ENCODE measurements at regions not wholly inside any gene's neighbourhood (a gene's known extent, or its start where the extent isn't known, plus 50 kb on each side); places are given as distances from the start of the nearest gene placed in this dataset.

- intact Hi-C loops (cut with DNase I; ENCODE audit: low total_unique reads) = no loop called here
- H3K4me1 ChIP-seq = no peaks in the 10 kb centered on the region
- no peak overlapping the region for H3K27ac ChIP-seq
- no peaks in the 10 kb centered on the region for H3K36me3 ChIP-seq
- H3K27me3 ChIP-seq = no peaks in the 10 kb centered on the region
- no peak for DNase-seq (ENCODE audit: low spot score in 2 of 2)
- TF ChIP-seq POLR2AphosphoS5 (IDR thresholded peaks at IDR 0.05) (no peak), POLR2A (IDR thresholded peaks at IDR 0.05) (no peak)
- TF ChIP-seq, protein P1, sequence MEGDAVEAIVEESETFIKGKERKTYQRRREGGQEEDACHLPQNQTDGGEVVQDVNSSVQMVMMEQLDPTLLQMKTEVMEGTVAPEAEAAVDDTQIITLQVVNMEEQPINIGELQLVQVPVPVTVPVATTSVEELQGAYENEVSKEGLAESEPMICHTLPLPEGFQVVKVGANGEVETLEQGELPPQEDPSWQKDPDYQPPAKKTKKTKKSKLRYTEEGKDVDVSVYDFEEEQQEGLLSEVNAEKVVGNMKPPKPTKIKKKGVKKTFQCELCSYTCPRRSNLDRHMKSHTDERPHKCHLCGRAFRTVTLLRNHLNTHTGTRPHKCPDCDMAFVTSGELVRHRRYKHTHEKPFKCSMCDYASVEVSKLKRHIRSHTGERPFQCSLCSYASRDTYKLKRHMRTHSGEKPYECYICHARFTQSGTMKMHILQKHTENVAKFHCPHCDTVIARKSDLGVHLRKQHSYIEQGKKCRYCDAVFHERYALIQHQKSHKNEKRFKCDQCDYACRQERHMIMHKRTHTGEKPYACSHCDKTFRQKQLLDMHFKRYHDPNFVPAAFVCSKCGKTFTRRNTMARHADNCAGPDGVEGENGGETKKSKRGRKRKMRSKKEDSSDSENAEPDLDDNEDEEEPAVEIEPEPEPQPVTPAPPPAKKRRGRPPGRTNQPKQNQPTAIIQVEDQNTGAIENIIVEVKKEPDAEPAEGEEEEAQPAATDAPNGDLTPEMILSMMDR (IDR thresholded peaks at IDR 0.05) = no peak
- no peak overlapping the region for H3K4me3 ChIP-seq
- H3K9me3 ChIP-seq = no peaks in the 10 kb centered on the region
Measured at GRCh38 chr4:24091639-24092233, 201.9 kb upstream of the PPARGC1A start.

DNA sequence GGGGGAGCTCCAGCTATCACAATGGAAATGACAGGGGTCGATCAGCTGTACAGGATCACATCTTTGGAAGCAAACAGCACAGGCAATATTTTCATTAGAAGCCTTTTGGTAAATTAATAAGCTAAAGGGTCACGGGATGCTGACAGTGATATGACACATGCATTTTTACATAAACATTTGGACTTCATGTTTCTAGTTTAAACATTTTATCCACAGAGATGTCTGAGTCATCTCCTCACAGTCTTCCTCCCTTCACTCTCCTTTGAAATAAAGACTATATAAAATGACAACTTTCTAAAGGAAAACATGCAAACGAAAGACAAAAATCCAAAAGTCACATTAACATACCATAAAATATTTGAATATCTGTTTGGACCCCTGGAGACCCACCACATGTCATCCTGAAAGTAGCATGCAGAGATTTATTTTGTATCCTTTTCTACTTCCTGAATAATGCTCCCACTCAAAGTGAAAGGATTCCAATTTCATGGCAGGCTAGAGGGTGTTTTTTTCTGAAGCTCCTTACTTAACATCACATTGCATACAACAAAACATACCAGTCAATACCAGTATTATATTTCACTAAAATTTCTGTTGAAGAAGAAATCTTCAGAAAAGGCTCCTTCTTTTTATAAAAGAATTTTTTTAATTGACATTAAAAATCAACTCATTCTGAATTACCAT is 200.1 kb upstream of the PPARGC1A start:
- DNase-seq (ENCODE audit: low spot score in 2 of 2) = no peak
- no peak for TF ChIP-seq POLR2A (IDR thresholded peaks at IDR 0.05)
- TF ChIP-seq, protein P1 (IDR thresholded peaks at IDR 0.05) = no peak
- no peak for TF ChIP-seq POLR2AphosphoS5 (IDR thresholded peaks at IDR 0.05)
- intact Hi-C loops (cut with DNase I; ENCODE audit: low total_unique reads) = no loop called here

GRCh38 chr4:24080871-24081270 is 191.0 kb upstream of the PPARGC1A start:
- Histone ChIP-seq H3K9me3 (no peaks in the 10 kb centered on the region), H3K4me3 (no peak overlapping the region), H3K27me3 (no peaks in the 10 kb centered on the region), H3K4me1 (no peaks in the 10 kb centered on the region), H3K36me3 (no peaks in the 10 kb centered on the region), H3K27ac (no peak overlapping the region)
- intact Hi-C loops (cut with DNase I; ENCODE audit: low total_unique reads) = no loop called here
- TF ChIP-seq, protein P1 (IDR thresholded peaks at IDR 0.05) = no peak
- TF ChIP-seq POLR2A (IDR thresholded peaks at IDR 0.05) (no peak), POLR2AphosphoS5 (IDR thresholded peaks at IDR 0.05) (no peak)
- no peak for DNase-seq (ENCODE audit: low spot score in 2 of 2)

More for the DNA sequence above, 200.1 kb upstream of the PPARGC1A start:
- no peaks in the 10 kb centered on the region for H3K36me3 ChIP-seq
- H3K27me3 ChIP-seq = no peaks in the 10 kb centered on the region
- no peak overlapping the region for H3K4me3 ChIP-seq
- no peaks in the 10 kb centered on the region for H3K9me3 ChIP-seq
- H3K27ac ChIP-seq = no peak overlapping the region
- no peaks in the 10 kb centered on the region for H3K4me1 ChIP-seq

DNA sequence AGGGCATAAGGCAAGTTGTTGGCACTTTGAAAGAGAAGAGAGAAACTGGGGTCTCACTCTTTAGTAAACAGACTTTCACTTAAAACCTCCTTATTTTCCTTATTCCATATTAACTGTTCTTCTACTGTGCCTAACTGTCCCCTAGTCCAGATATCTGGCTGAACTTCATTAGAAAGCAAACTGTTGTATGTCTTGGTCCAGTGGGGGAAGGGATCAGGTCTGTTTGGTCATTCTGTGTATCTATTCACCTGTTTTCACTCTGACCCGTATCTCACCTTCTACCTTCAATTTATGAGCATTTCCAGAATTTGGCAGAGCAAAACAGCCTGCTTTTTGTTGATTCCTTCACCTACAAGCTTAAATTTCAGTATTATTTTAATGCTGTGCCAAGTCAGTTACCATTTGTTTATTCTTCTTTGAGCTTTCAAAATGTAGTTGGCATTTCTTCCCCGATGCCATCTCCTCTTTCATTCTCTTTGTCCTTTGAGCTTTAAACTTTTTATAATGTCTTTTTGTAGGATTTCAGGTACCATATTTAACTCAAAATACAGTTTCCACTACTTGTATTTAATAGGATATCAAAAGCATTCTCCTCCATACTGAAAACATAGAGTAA is 188.6 kb upstream of the PPARGC1A start:
- intact Hi-C loops (cut with DNase I; ENCODE audit: low total_unique reads) = no loop called here
- DNase-seq (ENCODE audit: low spot score in 2 of 2) = no peak
- Histone ChIP-seq H3K4me3 (no peak overlapping the region), H3K9me3 (no peaks in the 10 kb centered on the region), H3K27me3 (no peaks in the 10 kb centered on the region), H3K27ac (no peak overlapping the region), H3K36me3 (no peaks in the 10 kb centered on the region), H3K4me1 (no peaks in the 10 kb centered on the region)
- TF ChIP-seq, protein P1 (IDR thresholded peaks at IDR 0.05) = no peak
- no peak for TF ChIP-seq POLR2A (IDR thresholded peaks at IDR 0.05)
- TF ChIP-seq POLR2AphosphoS5 (IDR thresholded peaks at IDR 0.05) = no peak

- Histone ChIP-seq H3K9me3 (no peaks in the 10 kb centered on the region), H3K36me3 (no peaks in the 10 kb centered on the region), H3K4me1 (no peaks in the 10 kb centered on the region), H3K27me3 (no peaks in the 10 kb centered on the region), H3K4me3 (no peak overlapping the region), H3K27ac (no peak overlapping the region)
- TF ChIP-seq POLR2A (IDR thresholded peaks at IDR 0.05) (no peak), POLR2AphosphoS5 (IDR thresholded peaks at IDR 0.05) (no peak)
- TF ChIP-seq, protein P1 (IDR thresholded peaks at IDR 0.05) = no peak
- DNase-seq (ENCODE audit: low spot score in 2 of 2) = no peak
- intact Hi-C loops (cut with DNase I; ENCODE audit: low total_unique reads) = no loop called here
Measured at GRCh38 chr4:24076811-24077210, 187.0 kb upstream of the PPARGC1A start.
